Neural cell (in vitro differentiated cells): ENCODE measurements at regions not wholly inside any gene's neighbourhood (a gene's known extent, or its start where the extent isn't known, plus 50 kb on each side); places are given as distances from the start of the nearest gene placed in this dataset.

Experiments
- H2AFZ ChIP-seq: fragments of 200-600, 300-800 bp; sonication (generic), shearing (Covaris generic); 2 replicates; pipeline ENCODE4 v1.6.0; 2014; ENCODE audit warnings: low read depth, mild to moderate bottlenecking, antibody characterized with exemption, low read length, moderate library complexity
- H3F3A ChIP-seq: fragments of 200-600 bp; shearing (Covaris generic); 2 replicates; pipeline ENCODE4 v1.6.1; 2016; ENCODE audit warnings: mild to moderate bottlenecking, moderate library complexity, mixed read lengths, antibody characterized with exemption, low read length; ENCODE audit not compliant: insufficient read depth, poor library complexity, severe bottlenecking
- H3K27ac ChIP-seq: fragments of 200-600, 300-800 bp; sonication (generic), shearing (Covaris generic); 2 replicates; pipeline ENCODE4 v1.5.1; 2014; ENCODE audit warnings: mild to moderate bottlenecking, low read length, moderate library complexity
- H3K27me3 ChIP-seq: fragments of 300-800, 200-600 bp; sonication (generic), shearing (Covaris generic); 2 replicates; pipeline ENCODE4 v1.6.0; 2014; ENCODE audit warnings: mild to moderate bottlenecking, low read depth, low read length, moderate library complexity; ENCODE audit not compliant: insufficient read depth
- H3K36me3 ChIP-seq: fragments of 300-800, 200-600 bp; sonication (generic), shearing (Covaris generic); 2 replicates; pipeline ENCODE4 v1.5.1; 2014; ENCODE audit warnings: mild to moderate bottlenecking, antibody characterized with exemption, low read length, moderate library complexity; ENCODE audit not compliant: insufficient read depth
- H3K4me2 ChIP-seq: fragments of 300-800, 200-600 bp; sonication (generic), shearing (Covaris generic); 2 replicates; pipeline ENCODE4 v1.6.0; 2014; ENCODE audit warnings: mild to moderate bottlenecking, low read length
- H3K4me3 ChIP-seq: fragments of 300-800, 200-600 bp; sonication (generic), shearing (Covaris generic); 2 replicates; pipeline ENCODE4 v1.5.1; 2014; ENCODE audit warnings: mild to moderate bottlenecking, low read length, moderate library complexity
- H3K79me2 ChIP-seq: fragments of 200-600 bp; shearing (Covaris generic); replicated peaks from 2 replicates; pipeline ENCODE4 v1.6.0; 2014; ENCODE audit warnings: mild to moderate bottlenecking, low read length, moderate library complexity; ENCODE audit not compliant: insufficient read depth
- H3K9ac ChIP-seq: fragments of 300-800, 200-600 bp; sonication (generic), shearing (Covaris generic); 2 replicates; pipeline ENCODE4 v1.6.1; 2016; ENCODE audit warnings: mild to moderate bottlenecking, low read length, mixed read lengths
- H3K9me2 ChIP-seq: fragments of 200-600 bp; shearing (Covaris generic); 2 replicates; pipeline ENCODE4 v1.6.1; 2016; ENCODE audit warnings: mild to moderate bottlenecking, low read length, mixed read lengths; ENCODE audit not compliant: insufficient read depth
- H3K9me3 ChIP-seq: fragments of 200-600, 300-800 bp; sonication (generic), shearing (Covaris generic); 2 replicates; pipeline ENCODE4 v1.6.1; 2016; ENCODE audit warnings: mild to moderate bottlenecking, mixed run types, low read length, moderate library complexity, mixed read lengths
- H4K20me1 ChIP-seq: fragments of 200-600 bp; shearing (Covaris generic); 2 replicates; pipeline ENCODE4 v1.6.1; 2016; ENCODE audit warnings: mild to moderate bottlenecking, mixed run types; ENCODE audit not compliant: insufficient read depth
- CTCF ChIP-seq: fragments of 450-650 bp; IDR thresholded peaks from 2 replicates; pipeline ENCODE4 v1.5.1; 2014; ENCODE audit warnings: antibody characterized with exemption, mild to moderate bottlenecking, moderate library complexity; ENCODE audit not compliant: poor library complexity, severe bottlenecking
- EP300 ChIP-seq: fragments of 450-650 bp; conservative IDR thresholded peaks from 2 replicates; pipeline ENCODE4 v1.6.1; 2014; ENCODE audit warnings: antibody characterized with exemption, mild to moderate bottlenecking, moderate library complexity; ENCODE audit not compliant: poor library complexity, severe bottlenecking
- EZH2 ChIP-seq: fragments of 200-600, 300-800 bp; shearing (Covaris generic), sonication (generic); IDR thresholded peaks from 2 replicates; pipeline ENCODE4 v1.6.1; 2014; ENCODE audit warnings: antibody characterized with exemption, low read length, borderline replicate concordance, mild to moderate bottlenecking; ENCODE audit not compliant: insufficient read depth, poor library complexity, severe bottlenecking
- MXI1 ChIP-seq: fragments of 450-650 bp; conservative IDR thresholded peaks from 2 replicates; pipeline ENCODE4 v1.6.1; 2014; ENCODE audit warnings: antibody characterized with exemption, mild to moderate bottlenecking; ENCODE audit not compliant: poor library complexity, severe bottlenecking
- POLR2AphosphoS5 ChIP-seq: IDR thresholded peaks from 2 replicates; pipeline ENCODE4 v1.6.1; 2012
- RAD21 ChIP-seq: fragments of 450-650 bp; conservative IDR thresholded peaks from 2 replicates; pipeline ENCODE4 v1.6.1; 2014; ENCODE audit warnings: antibody characterized with exemption, mild to moderate bottlenecking, moderate library complexity
- SMC3 ChIP-seq: fragments of 450-650 bp; conservative IDR thresholded peaks from 2 replicates; pipeline ENCODE4 v1.6.1; 2014; ENCODE audit warnings: antibody characterized with exemption, mild to moderate bottlenecking, moderate library complexity; ENCODE audit not compliant: poor library complexity
- TAF1 ChIP-seq: IDR thresholded peaks from 2 replicates; pipeline ENCODE4 v1.6.1; 2012; ENCODE audit warnings: low read depth
- TF ChIP-seq, protein P1 (sequence below): IDR thresholded peaks from 2 replicates; pipeline ENCODE4 v1.6.1; 2012; ENCODE audit warnings: borderline replicate concordance

GRCh38 chr11:110034806-110035205 is 58.4 kb upstream of the ZC3H12C start:
- TF ChIP-seq EP300 (no peak), CTCF (no peak), POLR2AphosphoS5 (no peak)
- TF ChIP-seq, protein P1, sequence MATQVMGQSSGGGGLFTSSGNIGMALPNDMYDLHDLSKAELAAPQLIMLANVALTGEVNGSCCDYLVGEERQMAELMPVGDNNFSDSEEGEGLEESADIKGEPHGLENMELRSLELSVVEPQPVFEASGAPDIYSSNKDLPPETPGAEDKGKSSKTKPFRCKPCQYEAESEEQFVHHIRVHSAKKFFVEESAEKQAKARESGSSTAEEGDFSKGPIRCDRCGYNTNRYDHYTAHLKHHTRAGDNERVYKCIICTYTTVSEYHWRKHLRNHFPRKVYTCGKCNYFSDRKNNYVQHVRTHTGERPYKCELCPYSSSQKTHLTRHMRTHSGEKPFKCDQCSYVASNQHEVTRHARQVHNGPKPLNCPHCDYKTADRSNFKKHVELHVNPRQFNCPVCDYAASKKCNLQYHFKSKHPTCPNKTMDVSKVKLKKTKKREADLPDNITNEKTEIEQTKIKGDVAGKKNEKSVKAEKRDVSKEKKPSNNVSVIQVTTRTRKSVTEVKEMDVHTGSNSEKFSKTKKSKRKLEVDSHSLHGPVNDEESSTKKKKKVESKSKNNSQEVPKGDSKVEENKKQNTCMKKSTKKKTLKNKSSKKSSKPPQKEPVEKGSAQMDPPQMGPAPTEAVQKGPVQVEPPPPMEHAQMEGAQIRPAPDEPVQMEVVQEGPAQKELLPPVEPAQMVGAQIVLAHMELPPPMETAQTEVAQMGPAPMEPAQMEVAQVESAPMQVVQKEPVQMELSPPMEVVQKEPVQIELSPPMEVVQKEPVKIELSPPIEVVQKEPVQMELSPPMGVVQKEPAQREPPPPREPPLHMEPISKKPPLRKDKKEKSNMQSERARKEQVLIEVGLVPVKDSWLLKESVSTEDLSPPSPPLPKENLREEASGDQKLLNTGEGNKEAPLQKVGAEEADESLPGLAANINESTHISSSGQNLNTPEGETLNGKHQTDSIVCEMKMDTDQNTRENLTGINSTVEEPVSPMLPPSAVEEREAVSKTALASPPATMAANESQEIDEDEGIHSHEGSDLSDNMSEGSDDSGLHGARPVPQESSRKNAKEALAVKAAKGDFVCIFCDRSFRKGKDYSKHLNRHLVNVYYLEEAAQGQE, result no peak
- no peaks in the 10 kb centered on the region for H3K9me2 ChIP-seq
- H3F3A ChIP-seq, result no peaks in the 10 kb centered on the region
- no peak overlapping the region for H3K4me2 ChIP-seq
- H3K9me3 ChIP-seq, result no peaks in the 10 kb centered on the region
- H3K27me3 ChIP-seq, result no peaks in the 10 kb centered on the region
- no peak overlapping the region for H3K9ac ChIP-seq
- no peak overlapping the region for H3K4me3 ChIP-seq
- H3K27ac ChIP-seq, result no peak overlapping the region
- no peaks in the 10 kb centered on the region for H3K36me3 ChIP-seq
- H2AFZ ChIP-seq, result no peak overlapping the region
- H3K79me2 ChIP-seq, result no peaks in the 10 kb centered on the region
- H4K20me1 ChIP-seq, result no peaks in the 10 kb centered on the region

DNA sequence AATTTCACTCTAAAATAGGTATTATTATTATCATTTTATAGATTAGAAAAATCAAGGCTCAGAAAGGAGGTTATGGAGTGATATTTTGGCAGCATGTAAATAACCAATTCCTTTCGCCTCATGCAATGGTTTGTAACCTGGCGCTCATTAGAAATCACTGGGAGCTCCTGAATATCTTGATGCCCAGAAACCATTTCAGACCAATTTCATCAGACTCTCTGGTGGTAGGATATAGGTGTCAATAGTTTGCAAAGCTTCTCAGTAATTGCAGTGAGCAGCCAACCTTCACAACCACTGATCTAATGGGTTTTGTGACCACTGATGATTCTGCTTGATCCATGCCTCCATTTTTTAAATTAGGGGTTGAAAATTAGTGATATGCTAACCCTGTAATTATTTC is 57.8 kb upstream of the ZC3H12C start:
- H4K20me1 ChIP-seq, result no peaks in the 10 kb centered on the region
- H3K27me3 ChIP-seq, result no peaks in the 10 kb centered on the region
- no peak overlapping the region for H3K27ac ChIP-seq
- H2AFZ ChIP-seq, result no peak overlapping the region
- H3K9me2 ChIP-seq, result no peaks in the 10 kb centered on the region
- no peaks in the 10 kb centered on the region for H3K79me2 ChIP-seq
- no peak for TF ChIP-seq RAD21
- no peak for TF ChIP-seq EP300
- no peak for TF ChIP-seq EZH2
- TF ChIP-seq POLR2AphosphoS5, result no peak
- TF ChIP-seq, protein P1, result no peak
- TF ChIP-seq CTCF, result no peak
- TF ChIP-seq MXI1, result no peak
- no peak for TF ChIP-seq SMC3
- no peak for TF ChIP-seq TAF1
- H3K4me3 ChIP-seq, result no peak overlapping the region
- H3K9me3 ChIP-seq, result no peaks in the 10 kb centered on the region
- H3K36me3 ChIP-seq, result no peaks in the 10 kb centered on the region
- H3F3A ChIP-seq, result no peaks in the 10 kb centered on the region
- H3K4me2 ChIP-seq, result no peak overlapping the region
- H3K9ac ChIP-seq, result no peak overlapping the region
